ENCODE measurements at regions not wholly inside any gene's neighbourhood (a gene's known extent, or its start where the extent isn't known, plus 50 kb on each side); places are given as distances from the start of the nearest gene placed in this dataset.

DNA sequence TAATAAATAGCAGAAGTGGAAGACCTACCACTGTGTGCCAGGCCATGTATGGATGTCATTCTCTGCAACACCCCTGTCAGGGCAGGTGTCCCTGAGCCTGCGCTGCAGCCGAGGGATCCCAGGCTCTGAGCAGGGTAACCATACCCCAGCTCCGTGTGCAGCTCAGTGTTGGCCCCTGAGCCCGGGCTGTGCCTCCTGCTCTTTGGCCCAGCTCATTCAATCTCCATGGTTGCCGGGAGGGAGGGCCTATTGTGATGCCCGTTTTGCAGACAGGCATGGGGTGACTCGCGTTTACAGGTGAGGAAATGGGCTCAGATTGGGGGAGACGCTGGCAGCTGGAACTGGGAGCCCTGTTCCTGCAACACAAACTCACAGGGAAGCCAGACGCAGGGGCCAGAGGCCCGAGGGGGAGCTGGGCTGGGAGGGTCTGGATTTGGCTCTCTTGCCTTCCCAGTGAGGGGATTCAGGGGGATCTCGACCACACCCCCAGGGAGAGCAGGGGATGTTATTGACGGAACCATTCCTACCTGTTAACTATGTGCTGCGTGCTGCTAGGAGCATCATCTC, 190.5 kb downstream of the IRF8 start:
- TF ChIP-seq RAD21 (IDR thresholded peaks at IDR 0.05; ENCODE audit: low read depth), result no peak
- TF ChIP-seq EGR1 (IDR thresholded peaks at IDR 0.05), result no peak
- TF ChIP-seq YY1 (IDR thresholded peaks at IDR 0.05; ENCODE audit: low read depth), result no peak
- TF ChIP-seq, protein P1, sequence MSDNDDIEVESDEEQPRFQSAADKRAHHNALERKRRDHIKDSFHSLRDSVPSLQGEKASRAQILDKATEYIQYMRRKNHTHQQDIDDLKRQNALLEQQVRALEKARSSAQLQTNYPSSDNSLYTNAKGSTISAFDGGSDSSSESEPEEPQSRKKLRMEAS (IDR thresholded peaks at IDR 0.05), result no peak
- no peak for TF ChIP-seq CREB1 (IDR thresholded peaks at IDR 0.05; ENCODE audit: low read depth)
- TF ChIP-seq, protein P2, sequence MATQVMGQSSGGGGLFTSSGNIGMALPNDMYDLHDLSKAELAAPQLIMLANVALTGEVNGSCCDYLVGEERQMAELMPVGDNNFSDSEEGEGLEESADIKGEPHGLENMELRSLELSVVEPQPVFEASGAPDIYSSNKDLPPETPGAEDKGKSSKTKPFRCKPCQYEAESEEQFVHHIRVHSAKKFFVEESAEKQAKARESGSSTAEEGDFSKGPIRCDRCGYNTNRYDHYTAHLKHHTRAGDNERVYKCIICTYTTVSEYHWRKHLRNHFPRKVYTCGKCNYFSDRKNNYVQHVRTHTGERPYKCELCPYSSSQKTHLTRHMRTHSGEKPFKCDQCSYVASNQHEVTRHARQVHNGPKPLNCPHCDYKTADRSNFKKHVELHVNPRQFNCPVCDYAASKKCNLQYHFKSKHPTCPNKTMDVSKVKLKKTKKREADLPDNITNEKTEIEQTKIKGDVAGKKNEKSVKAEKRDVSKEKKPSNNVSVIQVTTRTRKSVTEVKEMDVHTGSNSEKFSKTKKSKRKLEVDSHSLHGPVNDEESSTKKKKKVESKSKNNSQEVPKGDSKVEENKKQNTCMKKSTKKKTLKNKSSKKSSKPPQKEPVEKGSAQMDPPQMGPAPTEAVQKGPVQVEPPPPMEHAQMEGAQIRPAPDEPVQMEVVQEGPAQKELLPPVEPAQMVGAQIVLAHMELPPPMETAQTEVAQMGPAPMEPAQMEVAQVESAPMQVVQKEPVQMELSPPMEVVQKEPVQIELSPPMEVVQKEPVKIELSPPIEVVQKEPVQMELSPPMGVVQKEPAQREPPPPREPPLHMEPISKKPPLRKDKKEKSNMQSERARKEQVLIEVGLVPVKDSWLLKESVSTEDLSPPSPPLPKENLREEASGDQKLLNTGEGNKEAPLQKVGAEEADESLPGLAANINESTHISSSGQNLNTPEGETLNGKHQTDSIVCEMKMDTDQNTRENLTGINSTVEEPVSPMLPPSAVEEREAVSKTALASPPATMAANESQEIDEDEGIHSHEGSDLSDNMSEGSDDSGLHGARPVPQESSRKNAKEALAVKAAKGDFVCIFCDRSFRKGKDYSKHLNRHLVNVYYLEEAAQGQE (IDR thresholded peaks at IDR 0.05; ENCODE audit: low read depth), result no peak
- TF ChIP-seq ZBTB7A (IDR thresholded peaks at IDR 0.05; ENCODE audit: low read depth), result no peak

All from Ishikawa (cell line).